GM21717 (cell line): ENCODE measurements at regions not wholly inside any gene's neighbourhood (a gene's known extent, or its start where the extent isn't known, plus 50 kb on each side); places are given as distances from the start of the nearest gene placed in this dataset.

Source experiments
- ATAC-seq: cut with Tn5 transposase; IDR thresholded peaks from one replicate; pipeline ENCODE4 v1.9.1; 2021; ENCODE audit warnings: mild to moderate bottlenecking, moderate library complexity; ENCODE audit not compliant: unreplicated experiment

- ATAC-seq: no peak
Observed at GRCh38 chr2:198316852-198317396, 512.5 kb downstream of the PLCL1 start.

GRCh38 chr2:198315791-198316630, 511.6 kb downstream of the PLCL1 start:
- no peak for ATAC-seq

GRCh38 chr2:198314559-198315153, 510.3 kb downstream of the PLCL1 start:
- no peak for ATAC-seq

GRCh38 chr2:198312596-198313483, 508.4 kb downstream of the PLCL1 start:
- no peak for ATAC-seq

GRCh38 chr2:198311020-198311419, 506.6 kb downstream of the PLCL1 start:
- ATAC-seq: no peak

- no peak for ATAC-seq
Observed at GRCh38 chr2:198309673-198310280, 505.4 kb downstream of the PLCL1 start.

- ATAC-seq: no peak
Observed at GRCh38 chr2:198309081-198309480, 504.7 kb downstream of the PLCL1 start.

- no peak for ATAC-seq
Observed at GRCh38 chr2:198308368-198308767, 504.0 kb downstream of the PLCL1 start.

- ATAC-seq: no peak
Observed at GRCh38 chr2:198307093-198307492, 502.7 kb downstream of the PLCL1 start.

- ATAC-seq: no peak
Observed at GRCh38 chr2:198304859-198305258, 500.5 kb downstream of the PLCL1 start.

- no peak for ATAC-seq
Observed at GRCh38 chr2:198297350-198297749, 493.0 kb downstream of the PLCL1 start.

GRCh38 chr2:198296665-198297308, 492.4 kb downstream of the PLCL1 start:
- peak; percentile 91 for ATAC-seq

- no peak for ATAC-seq
Observed at GRCh38 chr2:198293281-198293680, 488.9 kb downstream of the PLCL1 start.

- no peak for ATAC-seq
Observed at GRCh38 chr2:198289811-198290210, 485.4 kb downstream of the PLCL1 start.

GRCh38 chr2:198287706-198288105, 483.3 kb downstream of the PLCL1 start:
- ATAC-seq: no peak

- ATAC-seq: no peak
Observed at GRCh38 chr2:198285216-198285615, 480.8 kb downstream of the PLCL1 start.

GRCh38 chr2:198283146-198283545, 478.8 kb downstream of the PLCL1 start:
- ATAC-seq: no peak

- ATAC-seq: no peak
Observed at GRCh38 chr2:198282061-198282460, 477.7 kb downstream of the PLCL1 start.

GRCh38 chr2:198280145-198280544, 475.8 kb downstream of the PLCL1 start:
- ATAC-seq: no peak

- ATAC-seq: no peak
Observed at GRCh38 chr2:198279026-198279425, 474.6 kb downstream of the PLCL1 start.
